Stimulated activated naive B cell treated with anti-CD40 and anti-IgM and Interleukin-4, amounts not matched to agents 10 μg/mL and 1 μg/mL and 100 μg/mL, for 72 hours (primary cell): ENCODE measurements at regions not wholly inside any gene's neighbourhood (a gene's known extent, or its start where the extent isn't known, plus 50 kb on each side); places are given as distances from the start of the nearest gene placed in this dataset.

Experiments
- ATAC-seq, 2 donors: fragments of 150-1000 bp; cut with Tn5 transposase; replicated peaks; 2 replicates each; pipeline ENCODE4 v1.10.0; 2021; ENCODE audit warnings: moderate library complexity in 1 of 2
- DNase-seq: peaks from one replicate; pipeline ENCODE4 v3.0.0; 2021
- H3K27ac Mint-ChIP-seq: one replicate; pipeline ENCODE4 v1.8.0; 2022; ENCODE audit warnings: mild to moderate bottlenecking, mixed read lengths
- H3K27me3 Mint-ChIP-seq, 2 donors: one replicate each; pipeline ENCODE4 v1.8.0; 2022; ENCODE audit warnings: mixed read lengths in 2 of 2
- H3K36me3 Mint-ChIP-seq, 2 donors: one replicate each; pipeline ENCODE4 v1.8.0; 2022; ENCODE audit warnings: mixed read lengths in 2 of 2, mild to moderate bottlenecking in 1 of 2
- H3K4me1 Mint-ChIP-seq, 2 donors: one replicate each; pipeline ENCODE4 v1.8.0; 2022; ENCODE audit warnings: mixed read lengths in 2 of 2, mild to moderate bottlenecking in 1 of 2
- H3K4me3 Mint-ChIP-seq, 2 donors: one replicate each; pipeline ENCODE4 v1.8.0; 2022; ENCODE audit warnings: mild to moderate bottlenecking in 2 of 2, mixed read lengths in 2 of 2, moderate library complexity in 1 of 2
- H3K9me3 Mint-ChIP-seq, 2 donors: one replicate each; pipeline ENCODE4 v1.8.0; 2022; ENCODE audit warnings: mixed read lengths in 2 of 2, mild to moderate bottlenecking in 1 of 2

GRCh38 chr5:52491818-52492217, 295.9 kb upstream of the ITGA1 start:
- ATAC-seq (no peak), DNase-seq (no peak)
- H3K36me3 Mint-ChIP-seq: no peaks in the 10 kb centered on the region
- no peak overlapping the region for H3K27ac Mint-ChIP-seq
- H3K27me3 Mint-ChIP-seq: no peaks in the 10 kb centered on the region
- no peaks in the 10 kb centered on the region for H3K4me1 Mint-ChIP-seq
- no peak overlapping the region for H3K4me3 Mint-ChIP-seq
- H3K9me3 Mint-ChIP-seq: peaks cover 1 to 2% of the 10 kb centered on the region in 2 donors

GRCh38 chr5:52497133-52497693, 290.5 kb upstream of the ITGA1 start:
- Mint-ChIP-seq H3K4me3 (no peak overlapping the region), H3K36me3 (no peaks in the 10 kb centered on the region), H3K27ac (no peak overlapping the region), H3K9me3 (peaks cover 3 to 4% of the 10 kb centered on the region in 2 donors), H3K4me1 (no peaks in the 10 kb centered on the region), H3K27me3 (no peaks in the 10 kb centered on the region)
- no peak for DNase-seq
- ATAC-seq: no peak

GRCh38 chr5:52498607-52499006, 289.1 kb upstream of the ITGA1 start:
- Mint-ChIP-seq H3K27ac (no peak overlapping the region), H3K9me3 (peaks cover 3 to 4% of the 10 kb centered on the region in 2 donors), H3K4me1 (no peaks in the 10 kb centered on the region), H3K4me3 (no peak overlapping the region), H3K27me3 (no peaks in the 10 kb centered on the region), H3K36me3 (no peaks in the 10 kb centered on the region)
- ATAC-seq (no peak), DNase-seq (no peak)

DNA sequence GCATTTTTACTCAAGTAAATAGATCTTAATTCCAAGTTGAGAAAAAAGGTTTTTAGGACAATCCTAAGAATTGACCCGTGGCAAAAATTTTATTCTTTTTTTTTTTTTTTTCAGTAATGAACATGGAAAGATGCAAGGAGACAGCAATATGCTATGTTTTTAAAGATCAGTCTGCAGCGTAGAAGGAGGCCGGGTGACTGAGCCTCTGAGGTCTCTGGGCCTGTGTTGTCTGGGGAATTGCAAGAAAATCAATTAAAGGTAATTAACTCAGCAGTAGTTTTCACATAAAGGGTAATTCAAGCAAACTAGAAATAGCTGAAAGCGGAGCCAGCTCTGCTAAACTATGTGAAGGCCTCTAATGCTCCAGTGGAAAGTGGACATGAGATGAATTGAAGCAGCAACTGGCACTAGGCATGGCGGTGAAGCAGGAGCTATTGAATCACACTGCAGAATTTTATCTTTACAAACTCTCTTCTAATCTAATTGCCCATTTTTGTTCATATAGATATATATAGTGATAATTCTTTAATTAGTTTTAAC, 285.2 kb upstream of the ITGA1 start:
- DNase-seq (no peak), ATAC-seq (no peak)
- H3K36me3 Mint-ChIP-seq: no peaks in the 10 kb centered on the region
- H3K4me3 Mint-ChIP-seq: no peak overlapping the region
- no peaks in the 10 kb centered on the region for H3K9me3 Mint-ChIP-seq
- H3K27me3 Mint-ChIP-seq: no peaks in the 10 kb centered on the region
- H3K4me1 Mint-ChIP-seq: no peaks in the 10 kb centered on the region
- H3K27ac Mint-ChIP-seq: no peak overlapping the region

- no peaks in the 10 kb centered on the region for H3K36me3 Mint-ChIP-seq
- H3K4me1 Mint-ChIP-seq: no peaks in the 10 kb centered on the region
- peaks cover 0 to 4% of the 10 kb centered on the region in 2 donors for H3K9me3 Mint-ChIP-seq
- H3K27me3 Mint-ChIP-seq: no peaks in the 10 kb centered on the region
- no peak for DNase-seq
- no peak overlapping the region for H3K27ac Mint-ChIP-seq
- ATAC-seq: no peak
- H3K4me3 Mint-ChIP-seq: no peak overlapping the region
These were observed 283.0 kb upstream of the ITGA1 start for GRCh38 chr5:52504584-52505240.

DNA sequence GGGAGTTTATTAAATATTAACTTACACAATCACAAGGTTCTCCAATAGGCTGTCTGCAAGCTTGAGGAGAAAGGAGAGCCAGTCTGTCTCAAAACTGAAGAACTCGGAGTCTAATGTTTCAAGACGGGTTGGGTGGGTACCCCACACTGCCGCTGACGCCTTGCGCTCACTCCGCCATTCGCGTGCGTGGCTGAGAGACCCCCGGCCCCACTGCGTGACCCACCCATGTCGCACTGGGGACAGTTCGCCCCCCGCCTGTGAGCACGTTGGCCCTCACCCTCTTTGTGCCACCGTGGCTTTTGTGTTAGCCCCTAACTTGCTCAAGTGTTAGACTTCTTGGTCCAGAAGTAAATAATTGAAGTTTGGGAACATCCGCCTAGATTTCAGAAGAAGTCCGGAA, 270.0 kb upstream of the ITGA1 start:
- Mint-ChIP-seq H3K36me3 (no peaks in the 10 kb centered on the region), H3K27me3 (no peaks in the 10 kb centered on the region), H3K4me3 (no peak overlapping the region), H3K27ac (no peak overlapping the region), H3K4me1 (no peaks in the 10 kb centered on the region), H3K9me3 (peaks cover 13 to 21% of the 10 kb centered on the region in 2 donors)
- ATAC-seq (no peak), DNase-seq (no peak)

DNA sequence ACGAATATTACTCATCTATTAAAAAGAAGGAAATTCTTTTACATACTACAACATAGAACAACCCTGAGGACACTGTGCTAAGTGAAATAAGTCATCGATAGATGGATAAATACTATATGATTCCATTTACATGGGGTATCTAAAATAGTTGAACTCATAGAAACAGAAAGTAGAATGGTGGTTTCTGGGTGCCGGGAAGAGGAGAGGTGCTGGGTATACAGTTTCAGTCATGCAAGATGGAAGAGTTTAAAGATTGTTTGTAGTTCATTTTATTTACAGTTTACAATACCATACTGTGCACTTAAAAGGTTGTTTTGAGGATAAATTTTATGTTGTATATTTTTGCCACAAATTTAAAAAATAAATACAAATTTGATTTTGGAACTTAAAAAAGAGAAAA, 267.5 kb upstream of the ITGA1 start:
- no peak for ATAC-seq
- Mint-ChIP-seq H3K27me3 (no peaks in the 10 kb centered on the region), H3K4me3 (no peak overlapping the region), H3K27ac (no peak overlapping the region), H3K36me3 (no peaks in the 10 kb centered on the region), H3K4me1 (no peaks in the 10 kb centered on the region), H3K9me3 (peaks cover 15 to 21% of the 10 kb centered on the region in 2 donors)
- DNase-seq: no peak

- H3K27me3 Mint-ChIP-seq: no peaks in the 10 kb centered on the region
- no peak overlapping the region for H3K4me3 Mint-ChIP-seq
- DNase-seq (no peak), ATAC-seq (no peak)
- no peak overlapping the region for H3K27ac Mint-ChIP-seq
- peaks cover 11 to 17% of the 10 kb centered on the region in 2 donors for H3K9me3 Mint-ChIP-seq
- H3K4me1 Mint-ChIP-seq: no peaks in the 10 kb centered on the region
- no peaks in the 10 kb centered on the region for H3K36me3 Mint-ChIP-seq
These were observed 266.5 kb upstream of the ITGA1 start for GRCh38 chr5:52521236-52521635.

GRCh38 chr5:52523701-52524100, 264.0 kb upstream of the ITGA1 start:
- H3K27ac Mint-ChIP-seq: no peak overlapping the region
- H3K27me3 Mint-ChIP-seq: no peaks in the 10 kb centered on the region
- H3K36me3 Mint-ChIP-seq: no peaks in the 10 kb centered on the region
- H3K9me3 Mint-ChIP-seq: peaks cover 7 to 8% of the 10 kb centered on the region in 2 donors
- DNase-seq (no peak), ATAC-seq (no peak)
- no peak overlapping the region for H3K4me3 Mint-ChIP-seq
- H3K4me1 Mint-ChIP-seq: no peaks in the 10 kb centered on the region

DNA sequence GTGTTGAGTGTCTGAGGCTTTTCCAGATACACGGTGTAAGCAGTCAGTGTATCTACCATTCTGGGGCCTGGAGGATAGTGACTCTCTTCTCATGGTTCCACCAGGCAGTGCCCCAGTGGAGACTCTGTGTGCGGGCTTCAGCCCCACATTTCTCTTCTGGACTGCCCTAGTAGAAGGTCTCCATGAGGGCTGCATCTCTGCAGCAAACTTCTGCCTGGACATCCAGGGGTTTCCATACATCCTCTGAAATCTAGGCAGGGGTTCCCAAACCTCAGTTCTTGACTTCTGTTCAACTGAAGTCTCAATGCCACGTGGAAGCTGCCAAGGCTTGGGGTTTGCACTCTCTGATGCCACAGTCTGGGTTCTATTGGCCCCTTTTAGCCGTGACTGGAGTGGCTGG, 256.6 kb upstream of the ITGA1 start:
- no peaks in the 10 kb centered on the region for H3K36me3 Mint-ChIP-seq
- no peak for DNase-seq
- H3K4me3 Mint-ChIP-seq: no peak overlapping the region
- no peak for ATAC-seq
- H3K27ac Mint-ChIP-seq: no peak overlapping the region
- no peaks in the 10 kb centered on the region for H3K27me3 Mint-ChIP-seq
- H3K9me3 Mint-ChIP-seq: peaks cover 5 to 9% of the 10 kb centered on the region in 2 donors
- H3K4me1 Mint-ChIP-seq: no peaks in the 10 kb centered on the region

DNA sequence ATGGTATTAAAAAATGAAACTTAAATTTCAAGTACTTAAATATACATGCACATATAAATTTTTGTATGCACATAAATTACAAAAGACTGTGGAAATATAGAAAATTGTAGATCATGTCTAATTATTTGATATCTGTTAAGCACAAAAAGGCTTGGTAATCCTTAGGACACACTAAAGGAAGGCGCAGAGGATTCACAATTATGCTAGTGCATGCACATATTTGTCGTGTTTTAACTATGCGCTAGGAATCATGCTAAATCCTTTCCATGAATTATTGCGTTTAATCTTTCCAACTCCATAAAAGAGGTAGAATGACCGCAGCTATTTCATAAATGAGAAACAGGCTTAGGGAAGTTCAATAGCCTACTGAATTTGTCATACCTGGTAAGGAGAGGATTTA, 244.1 kb upstream of the ITGA1 start:
- Mint-ChIP-seq H3K27ac (no peak overlapping the region), H3K4me1 (no peaks in the 10 kb centered on the region), H3K27me3 (no peaks in the 10 kb centered on the region), H3K4me3 (no peak overlapping the region), H3K36me3 (no peaks in the 10 kb centered on the region), H3K9me3 (peaks cover 0 to 3% of the 10 kb centered on the region in 2 donors)
- DNase-seq: no peak
- ATAC-seq: no peak

DNA sequence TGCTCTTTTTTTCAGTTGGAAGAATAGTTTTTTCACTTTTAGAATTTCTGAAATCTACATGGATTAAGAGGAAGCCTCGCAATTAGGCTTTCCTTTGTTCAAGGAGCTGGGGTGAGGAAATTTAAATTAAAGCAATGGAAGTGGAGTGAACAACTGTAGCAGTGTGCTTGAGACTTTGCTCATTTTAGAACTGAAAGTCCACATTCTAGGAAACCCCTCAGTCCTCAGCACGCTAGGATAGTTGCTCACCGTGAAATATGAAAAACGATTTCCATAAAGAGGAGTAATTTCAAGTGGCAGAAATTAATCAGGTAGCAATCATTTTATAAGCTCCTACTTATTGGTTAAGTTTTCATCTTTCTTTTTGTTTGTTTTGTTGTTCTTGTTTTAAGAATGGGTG, 243.0 kb upstream of the ITGA1 start:
- DNase-seq: no peak
- Mint-ChIP-seq H3K27ac (no peak overlapping the region), H3K27me3 (no peaks in the 10 kb centered on the region), H3K36me3 (no peaks in the 10 kb centered on the region), H3K9me3 (peaks cover 0 to 1% of the 10 kb centered on the region in 2 donors), H3K4me3 (no peak overlapping the region), H3K4me1 (no peaks in the 10 kb centered on the region)
- no peak for ATAC-seq

DNA sequence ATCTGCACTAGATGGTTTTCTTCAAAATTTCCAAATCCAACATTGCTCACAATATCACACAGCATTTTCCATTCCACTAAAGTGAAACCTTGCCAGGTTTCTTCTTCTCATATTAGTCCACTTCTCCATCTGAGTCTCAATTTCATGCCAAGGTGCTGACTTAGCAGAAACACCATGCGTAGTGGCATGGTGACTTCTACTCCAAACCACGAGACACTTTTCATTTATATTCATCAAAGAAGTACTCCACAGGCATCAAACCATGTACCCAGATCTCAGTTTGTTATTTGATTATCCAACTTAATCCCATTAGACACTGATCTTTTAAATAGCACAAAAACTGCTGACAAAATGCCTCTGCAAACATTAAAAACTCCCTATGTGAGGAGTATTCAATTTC, 233.4 kb upstream of the ITGA1 start:
- Mint-ChIP-seq H3K36me3 (no peaks in the 10 kb centered on the region), H3K27ac (no peak overlapping the region), H3K9me3 (peaks cover 0 to 3% of the 10 kb centered on the region in 2 donors), H3K27me3 (no peaks in the 10 kb centered on the region), H3K4me3 (no peak overlapping the region), H3K4me1 (no peaks in the 10 kb centered on the region)
- no peak for DNase-seq
- no peak for ATAC-seq

DNA sequence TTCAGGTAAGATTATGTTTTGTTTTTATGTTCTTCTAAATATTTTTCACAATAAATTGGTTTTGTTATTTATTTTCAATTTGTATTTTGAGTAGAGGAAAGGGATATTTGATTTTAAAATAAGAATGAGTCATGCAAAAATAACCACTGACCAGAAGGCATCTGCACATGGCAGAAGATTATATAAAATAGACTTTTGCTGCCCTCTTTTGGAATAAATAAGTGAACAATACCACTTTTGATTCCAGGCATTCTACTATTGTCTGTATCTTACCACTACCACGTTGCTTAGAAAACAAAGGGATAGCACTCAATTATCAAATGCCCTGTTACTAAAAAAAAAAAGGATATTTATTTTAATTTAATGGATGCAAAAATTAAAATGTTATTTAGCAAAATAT, 227.3 kb upstream of the ITGA1 start:
- H3K4me3 Mint-ChIP-seq: no peak overlapping the region
- H3K27me3 Mint-ChIP-seq: no peaks in the 10 kb centered on the region
- ATAC-seq: no peak
- no peaks in the 10 kb centered on the region for H3K4me1 Mint-ChIP-seq
- no peak overlapping the region for H3K27ac Mint-ChIP-seq
- peaks cover 0 to 4% of the 10 kb centered on the region in 2 donors for H3K9me3 Mint-ChIP-seq
- no peaks in the 10 kb centered on the region for H3K36me3 Mint-ChIP-seq
- DNase-seq: no peak

GRCh38 chr5:52562473-52562872, 225.2 kb upstream of the ITGA1 start:
- peaks cover 0 to 2% of the 10 kb centered on the region in 2 donors for H3K9me3 Mint-ChIP-seq
- ATAC-seq (no peak), DNase-seq (no peak)
- no peak overlapping the region for H3K27ac Mint-ChIP-seq
- no peaks in the 10 kb centered on the region for H3K27me3 Mint-ChIP-seq
- H3K4me1 Mint-ChIP-seq: no peaks in the 10 kb centered on the region
- no peak overlapping the region for H3K4me3 Mint-ChIP-seq
- H3K36me3 Mint-ChIP-seq: no peaks in the 10 kb centered on the region
